ENCODE measurements at regions not wholly inside any gene's neighbourhood (a gene's known extent, or its start where the extent isn't known, plus 50 kb on each side); places are given as distances from the start of the nearest gene placed in this dataset.
"Not testable (repeated sequence)": the region's sequence is repeated elsewhere in the genome, so short reads cannot be mapped to it uniquely, and the experiment has no call there.

DNA sequence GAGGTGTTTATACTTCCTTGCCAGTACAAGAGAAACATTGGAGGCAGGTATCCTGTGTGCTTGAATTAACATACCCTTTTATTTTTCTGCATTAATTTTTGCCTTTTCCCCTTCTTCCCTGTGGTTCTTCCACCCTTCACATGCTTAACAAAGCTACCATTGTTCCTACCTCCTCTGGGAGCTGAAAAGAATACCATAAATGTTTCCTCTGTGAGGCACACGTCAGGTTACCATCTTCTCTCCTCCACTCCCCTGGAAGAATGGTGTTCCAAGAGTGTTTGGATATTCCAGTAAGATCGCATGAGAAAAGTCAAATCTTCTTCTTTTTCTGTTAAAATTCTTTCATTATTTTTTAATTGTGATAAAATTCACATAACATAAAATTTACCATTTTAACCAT, 74.6 kb upstream of the MARK1 start:
- H3K27ac ChIP-seq (ENCODE audit: low read length): no peak overlapping the region

GRCh38 chr1:220451532-220451931, 76.4 kb upstream of the MARK1 start:
- no peaks in the 10 kb centered on the region for H3K9me2 ChIP-seq (replicated peaks; ENCODE audit: insufficient read depth, low read length)
- DNase-seq: no peak
- H4K20me1 ChIP-seq (ENCODE audit: insufficient read depth, low read depth, low read length): no peaks in the 10 kb centered on the region
- H3K9ac ChIP-seq (ENCODE audit: low read length): no peak overlapping the region
- no peak overlapping the region for H2AFZ ChIP-seq (ENCODE audit: low read length)
- H3K27ac ChIP-seq (ENCODE audit: low read length): no peak overlapping the region
- no peaks in the 10 kb centered on the region for H3K4me1 ChIP-seq (ENCODE audit: low read length)
- no peak overlapping the region for H3K4me3 ChIP-seq (ENCODE audit: low read length)
- no peak overlapping the region for H3K4me2 ChIP-seq (ENCODE audit: low read depth, low read length, poor library complexity, severe bottlenecking)
- H3K36me3 ChIP-seq (ENCODE audit: insufficient read depth, low read length): no peaks in the 10 kb centered on the region
- no peaks in the 10 kb centered on the region for H3K9me3 ChIP-seq (ENCODE audit: low read length)
- no peaks in the 10 kb centered on the region for H3K27me3 ChIP-seq (ENCODE audit: low read length)
- no peaks in the 10 kb centered on the region for H3K79me2 ChIP-seq (ENCODE audit: low read length)

More for the DNA sequence above, 74.6 kb upstream of the MARK1 start:
- H2AFZ ChIP-seq (ENCODE audit: low read length): no peak overlapping the region
- H3K36me3 ChIP-seq (ENCODE audit: insufficient read depth, low read length): no peaks in the 10 kb centered on the region
- no peak overlapping the region for H3K4me3 ChIP-seq (ENCODE audit: low read length)
- H3K4me2 ChIP-seq (ENCODE audit: low read depth, low read length, poor library complexity, severe bottlenecking): no peak overlapping the region
- H3K9me3 ChIP-seq (ENCODE audit: low read length): no peaks in the 10 kb centered on the region
- no peaks in the 10 kb centered on the region for H4K20me1 ChIP-seq (ENCODE audit: insufficient read depth, low read depth, low read length)
- no peaks in the 10 kb centered on the region for H3K27me3 ChIP-seq (ENCODE audit: low read length)
- H3K4me1 ChIP-seq (ENCODE audit: low read length): no peaks in the 10 kb centered on the region
- no peak overlapping the region for H3K9ac ChIP-seq (ENCODE audit: low read length)
- no peaks in the 10 kb centered on the region for H3K79me2 ChIP-seq (ENCODE audit: low read length)
- H3K9me2 ChIP-seq (replicated peaks; ENCODE audit: insufficient read depth, low read length): no peaks in the 10 kb centered on the region
- DNase-seq: no peak

- H3K9ac ChIP-seq (ENCODE audit: low read length): no peak overlapping the region
- H4K20me1 ChIP-seq (ENCODE audit: insufficient read depth, low read depth, low read length): no peaks in the 10 kb centered on the region
- H3K9me3 ChIP-seq (ENCODE audit: low read length): no peaks in the 10 kb centered on the region
- no peak for DNase-seq
- H3K4me1 ChIP-seq (ENCODE audit: low read length): no peaks in the 10 kb centered on the region
- H3K27ac ChIP-seq (ENCODE audit: low read length): no peak overlapping the region
- no peak overlapping the region for H3K4me2 ChIP-seq (ENCODE audit: low read depth, low read length, poor library complexity, severe bottlenecking)
- H3K36me3 ChIP-seq (ENCODE audit: insufficient read depth, low read length): no peaks in the 10 kb centered on the region
- H3K79me2 ChIP-seq (ENCODE audit: low read length): no peaks in the 10 kb centered on the region
- H3K9me2 ChIP-seq (replicated peaks; ENCODE audit: insufficient read depth, low read length): no peaks in the 10 kb centered on the region
- H2AFZ ChIP-seq (ENCODE audit: low read length): no peak overlapping the region
- H3K27me3 ChIP-seq (ENCODE audit: low read length): no peaks in the 10 kb centered on the region
- H3K4me3 ChIP-seq (ENCODE audit: low read length): no peak overlapping the region
These were observed 77.0 kb upstream of the MARK1 start for GRCh38 chr1:220450927-220451326.

DNA sequence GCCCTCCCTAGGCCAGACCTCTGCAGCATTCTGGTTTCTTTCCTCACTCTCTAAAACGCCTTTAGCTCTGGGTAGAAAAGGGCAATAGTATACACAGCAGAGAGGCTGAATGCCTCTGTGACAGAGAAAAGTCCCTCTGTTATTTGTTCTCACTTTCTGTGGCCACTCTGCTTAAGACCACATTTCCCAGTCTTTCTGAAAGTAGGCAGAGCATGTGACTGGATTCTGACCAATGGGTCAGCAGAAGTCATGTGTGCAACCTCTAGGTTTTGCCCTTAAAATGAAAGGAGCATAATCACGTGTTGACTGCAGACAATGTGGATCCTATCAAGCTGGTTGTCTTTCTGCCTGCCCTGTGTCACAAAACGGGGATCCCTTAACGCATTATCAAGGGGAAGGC, 79.7 kb upstream of the MARK1 start:
- Histone ChIP-seq H3K79me2 (ENCODE audit: low read length) (no peaks in the 10 kb centered on the region), H3K4me2 (ENCODE audit: low read depth, low read length, poor library complexity, severe bottlenecking) (no peak overlapping the region), H3K9me2 (replicated peaks; ENCODE audit: insufficient read depth, low read length) (no peaks in the 10 kb centered on the region), H3K9me3 (ENCODE audit: low read length) (no peaks in the 10 kb centered on the region), H3K27ac (ENCODE audit: low read length) (no peak overlapping the region), H3K36me3 (ENCODE audit: insufficient read depth, low read length) (no peaks in the 10 kb centered on the region), H3K9ac (ENCODE audit: low read length) (no peak overlapping the region), H3K27me3 (ENCODE audit: low read length) (no peaks in the 10 kb centered on the region), H4K20me1 (ENCODE audit: insufficient read depth, low read depth, low read length) (no peaks in the 10 kb centered on the region), H2AFZ (ENCODE audit: low read length) (no peak overlapping the region), H3K4me1 (ENCODE audit: low read length) (no peaks in the 10 kb centered on the region), H3K4me3 (ENCODE audit: low read length) (no peak overlapping the region)
- no peak for DNase-seq

DNA sequence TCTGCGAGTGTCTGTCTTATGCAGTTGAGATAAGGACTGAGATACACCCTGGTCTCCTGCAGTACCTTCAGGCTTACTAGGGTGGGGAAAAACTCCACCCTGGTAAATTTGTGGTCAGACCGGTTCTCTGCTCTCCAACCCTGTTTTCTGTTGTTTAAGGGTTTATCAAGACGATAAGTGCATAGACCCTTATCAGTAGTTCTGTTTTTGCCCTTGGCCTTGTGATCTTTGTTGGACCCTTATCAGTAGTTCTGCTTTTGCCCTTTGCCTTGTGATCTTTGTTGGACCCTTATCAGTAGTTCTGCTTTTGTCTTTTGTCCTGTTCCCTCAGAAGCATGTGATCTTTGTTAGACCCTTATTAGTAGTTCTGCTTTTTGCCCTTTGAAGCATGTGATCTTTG, 83.3 kb upstream of the MARK1 start:
- H3K79me2 ChIP-seq (ENCODE audit: low read length); H3K9ac ChIP-seq (ENCODE audit: low read length); H3K9me3 ChIP-seq (ENCODE audit: low read length); H3K36me3 ChIP-seq (ENCODE audit: insufficient read depth, low read length); DNase-seq; H3K9me2 ChIP-seq (replicated peaks; ENCODE audit: insufficient read depth, low read length); H3K4me1 ChIP-seq (ENCODE audit: low read length); H2AFZ ChIP-seq (ENCODE audit: low read length); H3K4me2 ChIP-seq (ENCODE audit: low read depth, low read length, poor library complexity, severe bottlenecking); H3K27me3 ChIP-seq (ENCODE audit: low read length); H3K27ac ChIP-seq (ENCODE audit: low read length); H3K4me3 ChIP-seq (ENCODE audit: low read length); H4K20me1 ChIP-seq (ENCODE audit: insufficient read depth, low read depth, low read length): not testable (repeated sequence)

GRCh38 chr1:220441211-220441610, 86.7 kb upstream of the MARK1 start:
- H3K9me2 ChIP-seq (replicated peaks; ENCODE audit: insufficient read depth, low read length): no peaks in the 10 kb centered on the region
- H3K9ac ChIP-seq (ENCODE audit: low read length): no peak overlapping the region
- no peak for DNase-seq
- H3K27ac ChIP-seq (ENCODE audit: low read length): no peak overlapping the region
- no peaks in the 10 kb centered on the region for H3K9me3 ChIP-seq (ENCODE audit: low read length)
- no peak overlapping the region for H3K4me3 ChIP-seq (ENCODE audit: low read length)
- H3K4me1 ChIP-seq (ENCODE audit: low read length): no peaks in the 10 kb centered on the region
- no peaks in the 10 kb centered on the region for H3K36me3 ChIP-seq (ENCODE audit: insufficient read depth, low read length)
- no peaks in the 10 kb centered on the region for H3K27me3 ChIP-seq (ENCODE audit: low read length)
- no peaks in the 10 kb centered on the region for H4K20me1 ChIP-seq (ENCODE audit: insufficient read depth, low read depth, low read length)
- H3K79me2 ChIP-seq (ENCODE audit: low read length): no peaks in the 10 kb centered on the region
- H2AFZ ChIP-seq (ENCODE audit: low read length): no peak overlapping the region
- no peak overlapping the region for H3K4me2 ChIP-seq (ENCODE audit: low read depth, low read length, poor library complexity, severe bottlenecking)

GRCh38 chr1:220438741-220439140, 89.2 kb upstream of the MARK1 start:
- no peaks in the 10 kb centered on the region for H3K4me1 ChIP-seq (ENCODE audit: low read length)
- DNase-seq: no peak
- H3K4me3 ChIP-seq (ENCODE audit: low read length): no peak overlapping the region
- no peaks in the 10 kb centered on the region for H3K9me3 ChIP-seq (ENCODE audit: low read length)
- H3K9me2 ChIP-seq (replicated peaks; ENCODE audit: insufficient read depth, low read length): no peaks in the 10 kb centered on the region
- no peaks in the 10 kb centered on the region for H3K27me3 ChIP-seq (ENCODE audit: low read length)
- H3K27ac ChIP-seq (ENCODE audit: low read length): no peak overlapping the region
- H3K79me2 ChIP-seq (ENCODE audit: low read length): no peaks in the 10 kb centered on the region
- no peak overlapping the region for H3K4me2 ChIP-seq (ENCODE audit: low read depth, low read length, poor library complexity, severe bottlenecking)
- H3K9ac ChIP-seq (ENCODE audit: low read length): no peak overlapping the region
- H3K36me3 ChIP-seq (ENCODE audit: insufficient read depth, low read length): no peaks in the 10 kb centered on the region
- H2AFZ ChIP-seq (ENCODE audit: low read length): no peak overlapping the region
- no peaks in the 10 kb centered on the region for H4K20me1 ChIP-seq (ENCODE audit: insufficient read depth, low read depth, low read length)

GRCh38 chr1:220432408-220432807, 95.5 kb upstream of the MARK1 start:
- H3K4me3 ChIP-seq (ENCODE audit: low read length): no peak overlapping the region
- no peak overlapping the region for H3K27ac ChIP-seq (ENCODE audit: low read length)
- no peaks in the 10 kb centered on the region for H3K79me2 ChIP-seq (ENCODE audit: low read length)
- H3K9me3 ChIP-seq (ENCODE audit: low read length): no peaks in the 10 kb centered on the region
- H3K4me2 ChIP-seq (ENCODE audit: low read depth, low read length, poor library complexity, severe bottlenecking): no peak overlapping the region
- no peak overlapping the region for H3K9ac ChIP-seq (ENCODE audit: low read length)
- H2AFZ ChIP-seq (ENCODE audit: low read length): no peak overlapping the region
- no peak for DNase-seq
- no peaks in the 10 kb centered on the region for H3K27me3 ChIP-seq (ENCODE audit: low read length)
- no peaks in the 10 kb centered on the region for H3K36me3 ChIP-seq (ENCODE audit: insufficient read depth, low read length)
- H3K4me1 ChIP-seq (ENCODE audit: low read length): no peaks in the 10 kb centered on the region
- no peaks in the 10 kb centered on the region for H3K9me2 ChIP-seq (replicated peaks; ENCODE audit: insufficient read depth, low read length)
- H4K20me1 ChIP-seq (ENCODE audit: insufficient read depth, low read depth, low read length): no peaks in the 10 kb centered on the region

DNA sequence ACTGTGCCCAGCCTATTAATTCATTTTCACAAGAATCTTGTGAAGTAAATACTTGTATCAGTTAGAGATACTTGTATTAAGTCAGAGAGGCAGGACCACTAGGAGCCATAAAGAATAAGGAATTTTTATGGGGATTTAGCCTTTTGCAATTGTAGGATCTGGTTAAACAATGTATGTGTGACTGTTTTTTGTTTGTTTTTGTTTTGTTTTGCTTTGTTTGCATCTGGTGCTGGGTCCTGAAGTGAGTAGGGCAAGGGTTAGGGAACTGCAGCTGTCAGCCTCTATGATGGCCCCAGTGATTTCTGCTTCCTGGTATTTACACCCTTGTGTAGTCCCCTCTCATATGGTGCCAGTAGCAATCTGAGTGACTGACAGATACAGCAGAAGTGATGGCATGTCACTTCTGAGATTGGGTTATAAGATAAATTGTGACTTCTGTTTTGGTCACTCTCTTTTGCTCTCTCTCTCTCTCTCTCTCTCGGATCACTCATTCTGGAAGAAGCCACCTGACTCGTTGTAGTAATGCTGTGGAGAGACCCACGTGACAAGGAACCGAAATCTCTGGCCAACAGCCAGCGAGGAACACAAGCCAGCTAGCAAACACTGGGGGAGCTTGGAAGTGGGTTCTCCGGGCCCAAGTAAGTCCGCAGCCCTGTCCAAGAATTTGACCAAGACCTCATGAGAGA, 96.2 kb upstream of the MARK1 start:
- Histone ChIP-seq H3K9ac (ENCODE audit: low read length) (no peak overlapping the region), H4K20me1 (ENCODE audit: insufficient read depth, low read depth, low read length) (no peaks in the 10 kb centered on the region), H3K9me3 (ENCODE audit: low read length) (no peaks in the 10 kb centered on the region), H2AFZ (ENCODE audit: low read length) (no peak overlapping the region), H3K4me2 (ENCODE audit: low read depth, low read length, poor library complexity, severe bottlenecking) (no peak overlapping the region), H3K79me2 (ENCODE audit: low read length) (no peaks in the 10 kb centered on the region), H3K4me3 (ENCODE audit: low read length) (no peak overlapping the region), H3K27me3 (ENCODE audit: low read length) (no peaks in the 10 kb centered on the region), H3K9me2 (replicated peaks; ENCODE audit: insufficient read depth, low read length) (no peaks in the 10 kb centered on the region), H3K4me1 (ENCODE audit: low read length) (no peaks in the 10 kb centered on the region), H3K36me3 (ENCODE audit: insufficient read depth, low read length) (no peaks in the 10 kb centered on the region), H3K27ac (ENCODE audit: low read length) (no peak overlapping the region)
- no peak for DNase-seq

Measured in Karpas-422 (cell line).